Spinal cord (tissue), 9 donors: ENCODE measurements at regions not wholly inside any gene's neighbourhood (a gene's known extent, or its start where the extent isn't known, plus 50 kb on each side); places are given as distances from the start of the nearest gene placed in this dataset.
"Not testable (repeated sequence)": the region's sequence is repeated elsewhere in the genome, so short reads cannot be mapped to it uniquely, and the experiment has no call there.

Source experiments
- DNase-seq, 6 donors: peaks; one replicate each; pipeline versions ENCODE4 v3.0.0 to v3.0.0-alpha.2; 2013 to 2015; ENCODE audit warnings: low spot score in 6 of 6, low read depth in 4 of 6
- H3K27ac ChIP-seq: one replicate; pipeline ENCODE4 v1.5.1; 2013; ENCODE audit warnings: low read depth, low read length, control low read depth
- H3K27me3 ChIP-seq: one replicate; pipeline ENCODE4 v1.6.1; 2013; ENCODE audit warnings: low read length; ENCODE audit not compliant: control insufficient read depth, insufficient read depth
- H3K36me3 ChIP-seq: one replicate; pipeline ENCODE4 v1.6.1; 2013; ENCODE audit warnings: low read length; ENCODE audit not compliant: control insufficient read depth, insufficient read depth
- H3K4me1 ChIP-seq: one replicate; pipeline ENCODE4 v1.6.1; 2013; ENCODE audit warnings: low read length; ENCODE audit not compliant: control insufficient read depth, insufficient read depth
- H3K4me3 ChIP-seq: one replicate; pipeline ENCODE4 v1.5.1; 2013; ENCODE audit warnings: low read depth, low read length, control low read depth
- H3K9me3 ChIP-seq: one replicate; pipeline ENCODE4 v1.6.1; 2013; ENCODE audit warnings: low read length; ENCODE audit not compliant: control insufficient read depth, insufficient read depth
- WGBS: methylation state at CpG from one replicate; pipeline ENCODE4 v1.1.5; 2013; ENCODE audit warnings: missing lambda C conversion rate; ENCODE audit not compliant: insufficient coverage; 5-methylcytosine and 5-hydroxymethylcytosine counted together
- donor health status: healthy.

- not testable (repeated sequence) for DNase-seq, H3K4me1 ChIP-seq, H3K27ac ChIP-seq, H3K4me3 ChIP-seq, H3K36me3 ChIP-seq, H3K9me3 ChIP-seq, H3K27me3 ChIP-seq
- 58% methylated on average over 3 of the region's 6 CpGs for WGBS
These were observed 87.2 kb downstream of the ART5 start for GRCh38 chr11:3554621-3555020.

GRCh38 chr11:3544990-3545389, 96.8 kb downstream of the ART5 start:
- H3K27me3 ChIP-seq, H3K36me3 ChIP-seq, H3K4me1 ChIP-seq, DNase-seq, H3K4me3 ChIP-seq, H3K9me3 ChIP-seq, H3K27ac ChIP-seq: not testable (repeated sequence)
- 96% methylated on average over 3 of the region's 10 CpGs for WGBS

GRCh38 chr11:3538220-3538619, 103.6 kb downstream of the ART5 start:
- not testable (repeated sequence) for H3K4me3 ChIP-seq, H3K36me3 ChIP-seq, DNase-seq, H3K27me3 ChIP-seq, H3K27ac ChIP-seq, H3K4me1 ChIP-seq, H3K9me3 ChIP-seq
- no CpG with 5 or more reads among the region's 1 CpG for WGBS

GRCh38 chr11:3537254-3537653, 104.5 kb downstream of the ART5 start:
- H3K27me3 ChIP-seq, DNase-seq: not testable (repeated sequence)
- WGBS = 59% methylated on average over 2 of the region's 4 CpGs

GRCh38 chr11:3532958-3533357, 108.8 kb downstream of the ART5 start:
- H3K27ac ChIP-seq, H3K27me3 ChIP-seq, H3K36me3 ChIP-seq, H3K9me3 ChIP-seq, DNase-seq, H3K4me1 ChIP-seq, H3K4me3 ChIP-seq: not testable (repeated sequence)
- WGBS = no CpG with 5 or more reads among the region's 1 CpG

More at GRCh38 chr11:3537254-3537653, 104.5 kb downstream of the ART5 start:
- H3K4me3 ChIP-seq, H3K9me3 ChIP-seq, H3K36me3 ChIP-seq, H3K4me1 ChIP-seq, H3K27ac ChIP-seq: not testable (repeated sequence)

GRCh38 chr11:3531280-3531679, 110.5 kb downstream of the ART5 start:
- WGBS = 100% methylated on average over 3 of the region's 5 CpGs
- DNase-seq, H3K27me3 ChIP-seq: not testable (repeated sequence)

GRCh38 chr11:3523567-3523966, 118.2 kb downstream of the ART5 start:
- not testable (repeated sequence) for H3K4me3 ChIP-seq, H3K9me3 ChIP-seq, DNase-seq, H3K27ac ChIP-seq, H3K27me3 ChIP-seq, H3K4me1 ChIP-seq, H3K36me3 ChIP-seq

More at GRCh38 chr11:3531280-3531679, 110.5 kb downstream of the ART5 start:
- H3K4me1 ChIP-seq, H3K9me3 ChIP-seq, H3K36me3 ChIP-seq, H3K4me3 ChIP-seq, H3K27ac ChIP-seq: not testable (repeated sequence)

GRCh38 chr11:3520905-3521304, 120.9 kb downstream of the ART5 start:
- H3K4me1 ChIP-seq, H3K4me3 ChIP-seq, H3K27ac ChIP-seq, H3K9me3 ChIP-seq, H3K27me3 ChIP-seq, H3K36me3 ChIP-seq, DNase-seq: not testable (repeated sequence)

GRCh38 chr11:3519841-3520240, 122.0 kb downstream of the ART5 start:
- not testable (repeated sequence) for DNase-seq, H3K9me3 ChIP-seq, H3K36me3 ChIP-seq, H3K27me3 ChIP-seq, H3K4me3 ChIP-seq, H3K27ac ChIP-seq, H3K4me1 ChIP-seq
- 100% methylated on average over 2 of the region's 5 CpGs for WGBS

GRCh38 chr11:3516934-3517567, 124.7 kb downstream of the ART5 start:
- H3K27ac ChIP-seq, DNase-seq, H3K4me3 ChIP-seq, H3K27me3 ChIP-seq, H3K9me3 ChIP-seq, H3K4me1 ChIP-seq, H3K36me3 ChIP-seq: not testable (repeated sequence)
- WGBS = 100% methylated on average over 1 of the region's 4 CpGs
